K562 (cell line): ENCODE measurements at regions not wholly inside any gene's neighbourhood (a gene's known extent, or its start where the extent isn't known, plus 50 kb on each side); places are given as distances from the start of the nearest gene placed in this dataset.

Source experiments
- ATAC-seq: fragments of 200-7000 bp; cut with Tn5 transposase; 3 replicates; pipeline ENCODE4 v1.9.1; 2020; ENCODE audit warnings: moderate library complexity
- BruUV-seq: library from RNA; stranded (reverse); fragments of 400-500 nt; replicated peaks from 2 replicates; lab custom pipeline; 2021; lab: Mats Ljungman, UMichigan
- CTCF ChIA-PET: fragments of 300-600 bp; formaldehyde crosslinking; extraction: SDS; loops from one replicate; lab custom pipeline; 2021; ENCODE audit warnings: low intra/inter-chr PET ratio; lab: Yijun Ruan, JAX
- POLR2A ChIA-PET: fragments of 300-600, 350-650 bp; sonication (Branson Sonifier 250); formaldehyde crosslinking; extraction: SDS; loops from one replicate; lab custom pipeline; 2021; ENCODE audit warnings: antibody characterized with exemption, inconsistent platforms; lab: Yijun Ruan, JAX
- DNase-seq, 4 experiments: peaks; one replicate each; pipeline versions ENCODE4 v3.0.0 to v3.0.0-alpha.2; 2011 to 2018; ENCODE audit warnings: low spot score in 3 of 4, mixed read lengths in 3 of 4; ENCODE audit errors: extremely low read depth in 1 of 4
- FAIRE-seq: peaks from 2 replicates; lab custom pipeline; 2011; peaks lifted over from hg19 to GRCh38; lab: Jason Lieb, UNC
- H2AFZ ChIP-seq: 2 replicates; pipeline ENCODE4 v1.6.0; 2011; ENCODE audit warnings: low read depth, low read length, control low read depth, inconsistent platforms
- H3K27ac ChIP-seq: fragments of 200-600 bp; 3 replicates; pipeline ENCODE4 v1.8.0; 2011; ENCODE audit warnings: low read depth, mild to moderate bottlenecking, control low read depth, inconsistent platforms, low read length, moderate library complexity, mixed read lengths; ENCODE audit errors: extremely low read depth
- H3K27me3 ChIP-seq, 2 experiments: fragments of 300-600 bp in 1 of 2; 2 replicates in 1 of 2; 3 replicates in 1 of 2; pipeline versions ENCODE4 v1.6.0 to v1.8.0; 2011; ENCODE audit warnings: inconsistent platforms in 2 of 2, low read length in 2 of 2, mild to moderate bottlenecking in 1 of 2, mixed read lengths in 1 of 2, moderate library complexity in 1 of 2; ENCODE audit not compliant: control insufficient read depth in 2 of 2, insufficient read depth in 2 of 2
- H3K36me3 ChIP-seq: fragments of 300-600 bp; 3 replicates; pipeline ENCODE4 v1.8.0; 2011; ENCODE audit warnings: mild to moderate bottlenecking, low read length, inconsistent platforms; ENCODE audit not compliant: control insufficient read depth, insufficient read depth
- H3K4me1 ChIP-seq, 2 experiments: fragments of 200-600 bp in 1 of 2; replicated peaks in 1 of 2; 2 replicates in 1 of 2; 3 replicates in 1 of 2; pipeline versions ENCODE4 v1.5.1 to v1.8.0; 2011; ENCODE audit warnings: inconsistent platforms in 2 of 2, low read length in 2 of 2, mild to moderate bottlenecking in 1 of 2, mixed read lengths in 1 of 2, moderate library complexity in 1 of 2; ENCODE audit not compliant: control insufficient read depth in 2 of 2, insufficient read depth in 2 of 2
- H3K4me2 ChIP-seq: 2 replicates; pipeline ENCODE4 v1.6.1; 2011; ENCODE audit warnings: low read length, control low read depth, inconsistent platforms, mixed read lengths; ENCODE audit not compliant: insufficient read depth
- H3K4me3 ChIP-seq: fragments of 200-600 bp; sonication (generic), shearing (Covaris generic); 2 replicates; pipeline ENCODE4 v1.5.1; 2016; ENCODE audit warnings: control low read depth, inconsistent platforms
- H3K79me2 ChIP-seq: fragments of 200-600 bp; 3 replicates; pipeline ENCODE4 v1.8.0; 2011; ENCODE audit warnings: low read length, inconsistent platforms; ENCODE audit not compliant: control insufficient read depth, insufficient read depth
- H3K9ac ChIP-seq, 2 experiments: 2 replicates each; pipeline versions ENCODE4 v1.6.0 to v1.6.1; 2011; ENCODE audit warnings: low read depth in 2 of 2, low read length in 2 of 2, control low read depth in 1 of 2, inconsistent platforms in 1 of 2, mild to moderate bottlenecking in 1 of 2, mixed read lengths in 1 of 2; ENCODE audit not compliant: insufficient read depth in 1 of 2
- H3K9me1 ChIP-seq: one replicate; pipeline ENCODE4 v1.6.0; 2011; ENCODE audit warnings: inconsistent platforms, mild to moderate bottlenecking, low read length, moderate library complexity; ENCODE audit not compliant: control insufficient read depth, insufficient read depth
- H3K9me3 ChIP-seq: replicated peaks from 2 replicates; pipeline ENCODE4 v1.5.1; 2011; ENCODE audit warnings: low read depth, low read length, inconsistent platforms; ENCODE audit not compliant: control insufficient read depth, insufficient read depth
- H4K20me1 ChIP-seq: replicated peaks from 2 replicates; pipeline ENCODE4 v1.6.1; 2011; ENCODE audit warnings: low read length, inconsistent platforms, mixed read lengths; ENCODE audit not compliant: control insufficient read depth, insufficient read depth
- CBFB ChIP-seq: sonication (generic); formaldehyde crosslinking; IDR thresholded peaks from 2 replicates; pipeline ENCODE4 v1.4.0; 2020; ENCODE audit warnings: mild to moderate bottlenecking, missing genetic modification reagents
- CREB5 ChIP-seq: fragments of 250-450 bp; sonication (Bioruptor Pico); IDR thresholded peaks from 2 replicates; pipeline ENCODE4 v1.5.0; 2020; ENCODE audit warnings: mild to moderate bottlenecking
- HNRNPK ChIP-seq: fragments of 200-400 bp; formaldehyde crosslinking; IDR thresholded peaks from one replicate; pipeline ENCODE4 v1.6.1; 2018; ENCODE audit warnings: mild to moderate bottlenecking, low read depth, low read length; ENCODE audit not compliant: poor library complexity, severe bottlenecking
- MCM2 ChIP-seq: fragments of 450-650 bp; IDR thresholded peaks from 2 replicates; pipeline ENCODE4 v1.6.1; 2017; ENCODE audit warnings: low read depth, mild to moderate bottlenecking
- MCM5 ChIP-seq: fragments of 450-650 bp; IDR thresholded peaks from 2 replicates; pipeline ENCODE4 v1.6.1; 2016; ENCODE audit warnings: low read depth
- NELFE ChIP-seq: IDR thresholded peaks from 2 replicates; pipeline ENCODE4 v1.6.1; 2011; ENCODE audit warnings: mild to moderate bottlenecking; ENCODE audit not compliant: insufficient read depth, insufficient read length
- SAFB ChIP-seq: fragments of 200-400 bp; formaldehyde crosslinking; IDR thresholded peaks from 2 replicates; pipeline ENCODE4 v1.6.1; 2017; ENCODE audit warnings: low read depth, low read length, borderline replicate concordance
- SAP30 ChIP-seq: fragments of 200-600 bp; sonication (generic); IDR thresholded peaks from 2 replicates; pipeline ENCODE4 v1.6.1; 2012; ENCODE audit warnings: borderline replicate concordance, low read depth, mild to moderate bottlenecking, moderate library complexity, low read length, control low read depth, inconsistent platforms; ENCODE audit not compliant: insufficient read depth, poor library complexity, severe bottlenecking
- SOX6 ChIP-seq: fragments of 450-650 bp; IDR thresholded peaks from 2 replicates; pipeline ENCODE4 v1.6.1; 2014; ENCODE audit warnings: mild to moderate bottlenecking
- SP1 ChIP-seq: sonication (generic); formaldehyde crosslinking; IDR thresholded peaks from 2 replicates; pipeline ENCODE4 v1.8.1; 2022; ENCODE audit warnings: mild to moderate bottlenecking, missing genetic modification reagents
- SP2 ChIP-seq: IDR thresholded peaks from 2 replicates; pipeline ENCODE4 v1.6.1; 2011; ENCODE audit warnings: mild to moderate bottlenecking, low read depth, low read length, moderate library complexity; ENCODE audit not compliant: poor library complexity, severe bottlenecking; ENCODE audit errors: extremely low read depth
- TAF1 ChIP-seq: IDR thresholded peaks from 2 replicates; pipeline ENCODE4 v1.6.1; 2011; ENCODE audit warnings: mild to moderate bottlenecking, low read length, moderate library complexity; ENCODE audit not compliant: insufficient read depth, control insufficient read depth, severe bottlenecking; ENCODE audit errors: extremely low read depth
- TEAD4 ChIP-seq, 2 experiments: sonication (generic) in 1 of 2; formaldehyde crosslinking in 1 of 2; IDR thresholded peaks; 2 replicates each; pipeline versions ENCODE4 v1.6.1 to v1.8.0; 2012 to 2022; ENCODE audit warnings: borderline replicate concordance in 1 of 2, inconsistent platforms in 1 of 2, low read length in 1 of 2, mild to moderate bottlenecking in 1 of 2, missing genetic modification reagents in 1 of 2
- TFAM ChIP-seq: fragments of 250-450 bp; sonication (Bioruptor Pico); conservative IDR thresholded peaks from 2 replicates; pipeline ENCODE4 v1.5.0; 2021; ENCODE audit warnings: mild to moderate bottlenecking, moderate library complexity
- ZFP1 ChIP-seq: fragments of 450-650 bp; formaldehyde crosslinking; IDR thresholded peaks from 2 replicates; pipeline ENCODE4 v1.4.0; 2020; ENCODE audit warnings: mild to moderate bottlenecking, mixed read lengths
- ZNF184 ChIP-seq: sonication (generic); formaldehyde crosslinking; IDR thresholded peaks from 2 replicates; pipeline ENCODE4 v1.5.0; 2020; ENCODE audit warnings: missing genetic modification reagents
- ZNF354B ChIP-seq: fragments of 250-450 bp; sonication (Bioruptor Pico); IDR thresholded peaks from 2 replicates; pipeline ENCODE4 v1.4.0; 2020
- ZNF445 ChIP-seq: fragments of 250-450 bp; sonication (Bioruptor Pico); IDR thresholded peaks from 2 replicates; pipeline ENCODE4 v1.4.0; 2020; ENCODE audit warnings: low read depth, mild to moderate bottlenecking, moderate library complexity
- ZNF699 ChIP-seq: fragments of 250-450 bp; sonication (Bioruptor Pico); IDR thresholded peaks from 2 replicates; pipeline ENCODE4 v1.8.0; 2021; ENCODE audit warnings: mild to moderate bottlenecking, moderate library complexity; ENCODE audit not compliant: insufficient replicate concordance
- WGBS: fragments of 100-300 bp; shearing (Covaris generic); methylation state at CpG from one replicate; pipeline ENCODE4 v1.1.6; 2016; ENCODE audit warnings: low coverage, mixed read lengths; ENCODE audit not compliant: insufficient coverage; ENCODE audit errors: missing lambda C conversion rate; 5-methylcytosine and 5-hydroxymethylcytosine counted together
- in situ Hi-C: fragments of 300-500 bp; cut with MboI; formaldehyde crosslinking; loops from 4 replicates; pipeline ENCODE4 v1.15.0; 2018; ENCODE audit warnings: inconsistent platforms, mixed read lengths
- intact Hi-C: fragments of 100-400 bp; cut with micrococcal nuclease; formaldehyde crosslinking; loops from 2 replicates; pipeline ENCODE4 v1.14.2; 2022

GRCh38 chr1:90411185-90411584 is 305.9 kb downstream of the BARHL2 start:
- no peak overlapping the region for H3K27ac ChIP-seq
- CTCF ChIA-PET: no interaction called here
- DNase-seq (no peak), ATAC-seq (no peak), FAIRE-seq (no peak)
- in situ Hi-C loops (no loop called here), intact Hi-C loops (no loop called here)
- no peaks in the 10 kb centered on the region for H4K20me1 ChIP-seq
- H3K4me1 ChIP-seq: no peaks in the 10 kb centered on the region
- H3K9me1 ChIP-seq: no peaks in the 10 kb centered on the region
- no peak overlapping the region for H3K9ac ChIP-seq
- no peak for TF ChIP-seq ZNF354B (CRISPR knock-in tag)
- TF ChIP-seq ZNF445 (CRISPR knock-in tag): no peak
- TF ChIP-seq TEAD4 (IDR thresholded peaks at IDR 0.05; ENCODE audit: low read length): no peak
- TF ChIP-seq TEAD4 (CRISPR knock-in tag; IDR thresholded peaks at IDR 0.05; ENCODE audit: borderline replicate concordance): no peak
- TF ChIP-seq SAFB: no peak
- TF ChIP-seq SP1: no peak
- TF ChIP-seq SP2: no peak
- TF ChIP-seq TFAM (CRISPR knock-in tag): no peak
- TF ChIP-seq MCM2: no peak
- no peak for TF ChIP-seq CREB5 (CRISPR knock-in tag)
- TF ChIP-seq ZFP1 (CRISPR knock-in tag): no peak
- TF ChIP-seq CBFB (CRISPR knock-in tag): no peak
- TF ChIP-seq HNRNPK: no peak
- TF ChIP-seq ZNF699 (CRISPR knock-in tag): no peak
- TF ChIP-seq MCM5: no peak
- TF ChIP-seq TAF1: no peak
- no peak for TF ChIP-seq ZNF184
- no peak for TF ChIP-seq SAP30
- TF ChIP-seq NELFE: no peak
- no peak for TF ChIP-seq SOX6
- H3K36me3 ChIP-seq: no peaks in the 10 kb centered on the region
- no TSS peak for BruUV-seq
- H3K27me3 ChIP-seq: no peaks in the 10 kb centered on the region
- no peaks in the 10 kb centered on the region for H3K9me3 ChIP-seq
- WGBS: 0% methylated on average over 3 of the region's 3 CpGs
- H3K4me2 ChIP-seq: no peak overlapping the region
- H3K4me3 ChIP-seq: no peak overlapping the region
- no peak overlapping the region for H2AFZ ChIP-seq
- POLR2A ChIA-PET: no interaction called here
- H3K79me2 ChIP-seq: no peaks in the 10 kb centered on the region
